SU-DHL-6 (cell line): ENCODE measurements at regions not wholly inside any gene's neighbourhood (a gene's known extent, or its start where the extent isn't known, plus 50 kb on each side); places are given as distances from the start of the nearest gene placed in this dataset.

Source experiments
- CTCF ChIP-seq: fragments of 200-600 bp; sonication (generic); IDR thresholded peaks from one replicate; pipeline ENCODE4 v1.5.1; 2017; ENCODE audit warnings: antibody characterized with exemption, mild to moderate bottlenecking, low read length, moderate library complexity; ENCODE audit not compliant: insufficient read depth, poor library complexity, severe bottlenecking
- EZH2phosphoT487 ChIP-seq: fragments of 200-600 bp; sonication (generic), shearing (Covaris generic); conservative IDR thresholded peaks from 2 replicates; pipeline ENCODE4 v1.6.1; 2018; ENCODE audit warnings: mild to moderate bottlenecking, antibody characterized with exemption, low read length, moderate library complexity, mixed read lengths

- TF ChIP-seq CTCF (no peak), EZH2phosphoT487 (no peak)
Measured at GRCh38 chr7:153087498-153087897, 327.9 kb downstream of the ACTR3B start.
